BLaER1 treated with 17β-estradiol and CSF1 and Interleukin-3, amounts not matched to agents 10 nM and 100 nM (cell line): ENCODE measurements at regions not wholly inside any gene's neighbourhood (a gene's known extent, or its start where the extent isn't known, plus 50 kb on each side); places are given as distances from the start of the nearest gene placed in this dataset.
A peak's percentile ranks its signal among the peaks of the same experiment; 100 is the strongest.

ENCODE experiments used
- H3K27ac ChIP-seq, 11 experiments: shearing (Covaris generic); formaldehyde crosslinking; 2 replicates each; pipeline ENCODE4 v1.8.1; 2022
- H3K27me3 ChIP-seq, 11 experiments: shearing (Covaris generic); formaldehyde crosslinking; 2 replicates each; pipeline ENCODE4 v1.8.1; 2022
- H3K36me3 ChIP-seq, 11 experiments: shearing (Covaris generic); formaldehyde crosslinking; 2 replicates each; pipeline ENCODE4 v1.8.1; 2022
- H3K4me1 ChIP-seq, 10 experiments: shearing (Covaris generic); formaldehyde crosslinking; 2 replicates each; pipeline ENCODE4 v1.8.1; 2022
- H3K4me2 ChIP-seq, 11 experiments: shearing (Covaris generic); formaldehyde crosslinking; 2 replicates each; pipeline ENCODE4 v1.8.1; 2022
- H3K4me3 ChIP-seq, 10 experiments: shearing (Covaris generic); formaldehyde crosslinking; 2 replicates each; pipeline ENCODE4 v1.8.1; 2022
- H3K9ac ChIP-seq, 11 experiments: shearing (Covaris generic); formaldehyde crosslinking; 2 replicates each; pipeline ENCODE4 v1.8.1; 2022
- H3K9me3 ChIP-seq, 11 experiments: shearing (Covaris generic); formaldehyde crosslinking; replicated peaks in 1 of 11; 2 replicates each; pipeline ENCODE4 v1.8.1; 2022
- H4K20me1 ChIP-seq, 11 experiments: shearing (Covaris generic); formaldehyde crosslinking; 2 replicates each; pipeline ENCODE4 v1.8.1; 2022
- Cebpa-rat ChIP-seq, 11 experiments: shearing (Covaris generic); IDR thresholded peaks; 2 replicates each; pipeline ENCODE4 v1.8.1; 2022

DNA sequence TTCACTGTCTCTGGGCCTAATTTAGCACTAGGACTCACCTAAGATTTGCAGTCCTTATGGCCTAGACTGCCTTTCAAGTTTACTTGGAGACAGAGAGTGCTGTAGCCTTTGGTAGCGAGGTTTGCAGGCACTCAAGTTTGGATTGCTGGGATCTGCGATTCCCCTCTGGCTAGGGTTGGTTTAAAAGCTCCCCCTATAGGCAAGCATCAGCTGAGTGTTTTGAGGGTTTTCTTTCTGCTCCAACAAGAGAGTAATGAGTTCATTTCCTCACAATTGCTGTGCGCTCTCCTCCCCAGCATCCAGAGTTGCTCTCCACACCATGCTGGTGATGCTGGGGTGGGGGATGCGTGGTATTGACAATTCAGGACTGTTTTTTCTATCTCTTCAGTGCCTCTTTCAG is 206.9 kb downstream of the GLUD2 start:
- no peak for TF ChIP-seq Cebpa-rat (IDR thresholded peaks at IDR 0.05)
- Histone ChIP-seq H3K9ac (no peak overlapping the region), H3K4me3 (no peak overlapping the region), H3K27ac (no peak overlapping the region), H3K9me3 (peaks cover 0 to 8% (median 0%) of the 10 kb centered on the region in 11 experiments; a peak in 7 of 22 replicates), H3K27me3 (no peaks in the 10 kb centered on the region), H3K36me3 (no peaks in the 10 kb centered on the region), H3K4me2 (no peak overlapping the region), H4K20me1 (no peaks in the 10 kb centered on the region), H3K4me1 (peaks cover 0 to 4% (median 0%) of the 10 kb centered on the region in 10 experiments; a peak in 1 of 20 replicates)

GRCh38 chrX:121256647-121257046 is 209.2 kb downstream of the GLUD2 start:
- H3K36me3 ChIP-seq: no peaks in the 10 kb centered on the region
- TF ChIP-seq Cebpa-rat (IDR thresholded peaks at IDR 0.05): no peak
- peaks cover 0 to 4% (median 0%) of the 10 kb centered on the region in 10 experiments; a peak in 1 of 20 replicates for H3K4me1 ChIP-seq
- H3K27me3 ChIP-seq: no peaks in the 10 kb centered on the region
- H3K9me3 ChIP-seq: no peaks in the 10 kb centered on the region; a peak in 1 of 22 replicates
- H4K20me1 ChIP-seq: no peaks in the 10 kb centered on the region
- H3K9ac ChIP-seq: no peak overlapping the region
- H3K27ac ChIP-seq: no peak overlapping the region
- H3K4me2 ChIP-seq: no peak overlapping the region
- H3K4me3 ChIP-seq: no peak overlapping the region

DNA sequence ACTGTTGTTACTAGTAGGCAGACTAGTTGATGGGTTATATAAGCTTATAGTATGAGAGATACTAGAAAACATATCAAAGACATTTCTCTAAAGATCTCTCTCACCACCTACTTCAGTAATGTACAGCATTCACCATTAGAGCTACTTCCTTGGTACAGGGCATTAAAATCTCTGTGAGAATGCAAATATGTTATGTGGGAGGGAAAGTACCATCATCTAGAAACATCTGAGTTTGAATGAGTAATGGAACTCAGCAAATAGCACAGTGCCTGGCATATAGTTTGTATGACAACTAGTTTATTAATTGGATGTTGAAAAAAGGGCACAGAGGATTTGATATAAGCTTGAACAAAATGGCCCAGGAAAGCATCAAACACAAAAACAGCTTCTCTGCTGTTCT is 211.1 kb downstream of the GLUD2 start:
- Histone ChIP-seq H3K4me2 (no peak overlapping the region), H4K20me1 (no peaks in the 10 kb centered on the region), H3K4me1 (peaks cover 0 to 4% (median 0%) of the 10 kb centered on the region in 10 experiments; a peak in 1 of 20 replicates), H3K9ac (no peak overlapping the region), H3K27ac (no peak overlapping the region), H3K4me3 (no peak overlapping the region), H3K9me3 (no peaks in the 10 kb centered on the region; a peak in 1 of 22 replicates), H3K27me3 (no peaks in the 10 kb centered on the region), H3K36me3 (no peaks in the 10 kb centered on the region)
- TF ChIP-seq Cebpa-rat (IDR thresholded peaks at IDR 0.05): no peak

DNA sequence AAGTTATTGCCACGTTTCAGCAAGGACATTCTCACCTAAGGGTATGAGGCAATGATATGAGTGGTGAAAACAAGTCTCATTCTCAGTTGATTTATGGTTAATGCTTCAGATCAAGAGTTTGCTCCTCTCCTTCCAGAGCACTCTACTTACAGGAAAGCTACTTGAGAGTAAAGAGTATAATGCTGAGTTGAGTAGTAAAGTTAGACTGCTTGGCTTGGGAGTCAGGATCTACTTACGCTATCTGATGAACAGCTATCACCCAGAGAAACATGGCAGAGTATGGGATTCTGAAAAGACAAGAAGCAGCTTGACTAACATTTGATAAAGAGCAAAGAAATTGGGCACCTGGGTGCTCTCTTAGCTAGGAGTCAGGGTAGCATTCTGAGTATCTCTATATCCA is 211.8 kb downstream of the GLUD2 start:
- Histone ChIP-seq H3K27ac (no peak overlapping the region), H3K9ac (no peak overlapping the region), H3K36me3 (no peaks in the 10 kb centered on the region), H3K4me2 (no peak overlapping the region), H3K4me1 (peaks cover 0 to 4% (median 0%) of the 10 kb centered on the region in 10 experiments; a peak in 1 of 20 replicates), H3K9me3 (no peaks in the 10 kb centered on the region), H3K4me3 (no peak overlapping the region), H4K20me1 (no peaks in the 10 kb centered on the region), H3K27me3 (no peaks in the 10 kb centered on the region)
- TF ChIP-seq Cebpa-rat (IDR thresholded peaks at IDR 0.05): no peak

DNA sequence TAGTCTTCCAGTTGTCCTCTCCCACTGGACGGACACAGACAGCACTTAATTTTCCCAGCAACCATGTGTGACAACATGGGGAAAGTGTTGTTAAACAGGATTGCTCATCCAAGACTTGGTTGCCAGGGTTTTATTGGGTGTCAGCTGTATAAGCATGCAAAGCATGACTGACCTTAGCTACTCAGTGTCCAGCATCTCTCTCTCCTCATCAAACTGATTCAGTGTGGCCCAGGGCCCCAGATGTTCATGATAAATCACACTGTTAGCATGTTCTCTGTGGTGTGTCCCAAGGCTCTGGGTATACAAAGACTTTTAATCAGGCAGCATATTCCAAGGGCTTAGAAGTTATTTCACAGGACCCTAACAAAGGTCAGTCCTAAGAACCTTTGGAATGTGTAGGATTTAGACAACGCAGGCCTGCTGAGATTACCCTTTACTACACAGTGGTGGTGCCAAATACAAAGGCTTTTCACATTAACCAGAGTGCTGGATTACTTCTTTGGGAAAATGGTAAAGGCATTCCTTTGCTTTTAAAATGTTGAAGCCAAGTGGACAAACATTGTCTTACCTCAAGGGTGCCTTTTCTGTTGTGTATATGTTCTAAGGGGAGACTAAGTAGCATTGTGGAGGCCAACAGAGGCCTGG is 213.3 kb downstream of the GLUD2 start:
- Histone ChIP-seq H3K36me3 (no peaks in the 10 kb centered on the region), H3K27ac (no peak overlapping the region), H3K4me1 (peaks cover 0 to 4% (median 0%) of the 10 kb centered on the region in 10 experiments; a peak in 1 of 20 replicates), H3K4me2 (no peak overlapping the region), H3K4me3 (no peak overlapping the region), H3K27me3 (no peaks in the 10 kb centered on the region), H4K20me1 (no peaks in the 10 kb centered on the region), H3K9ac (no peak overlapping the region), H3K9me3 (no peaks in the 10 kb centered on the region)
- TF ChIP-seq Cebpa-rat (IDR thresholded peaks at IDR 0.05): no peak

DNA sequence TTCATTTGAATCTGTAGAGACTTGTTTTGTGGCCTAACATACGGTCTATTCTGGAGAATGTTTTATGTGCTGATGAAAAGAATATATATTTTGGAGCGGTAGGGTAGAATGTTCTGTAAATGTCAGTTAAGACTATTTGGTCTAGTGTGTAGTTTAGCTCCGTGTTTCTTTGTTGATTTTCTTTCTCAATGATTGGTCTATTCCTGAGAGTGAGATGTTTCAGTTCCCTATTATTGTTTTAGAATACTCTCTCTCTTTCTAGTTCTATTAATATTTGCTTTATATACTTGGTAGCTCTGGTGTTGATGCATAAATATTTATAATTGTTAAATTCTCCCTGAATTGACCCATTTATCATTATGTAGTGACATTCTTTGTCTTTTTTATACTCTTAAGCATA is 236.5 kb downstream of the GLUD2 start:
- no peak for TF ChIP-seq Cebpa-rat (IDR thresholded peaks at IDR 0.05)

DNA sequence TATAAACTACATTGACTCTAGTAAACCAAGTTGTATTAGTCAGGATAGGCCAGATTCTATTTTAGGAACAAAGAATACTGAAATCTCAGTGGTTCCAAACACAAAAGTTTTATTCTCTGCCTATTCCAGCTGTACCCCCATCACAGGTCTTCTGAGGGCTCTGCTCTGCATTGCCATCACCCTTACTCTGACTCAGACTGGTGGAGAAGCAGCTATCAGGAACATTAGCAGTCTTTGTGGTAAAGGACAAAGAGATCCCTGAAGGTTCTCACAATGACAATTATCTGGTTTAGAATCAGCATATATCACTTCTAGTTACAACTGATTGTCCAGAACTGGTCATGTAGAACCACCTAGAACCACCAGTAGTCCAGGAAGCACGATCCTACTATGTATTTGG is 251.1 kb downstream of the GLUD2 start:
- Histone ChIP-seq H3K9me3 (no peaks in the 10 kb centered on the region), H3K36me3 (no peaks in the 10 kb centered on the region), H3K4me1 (no peaks in the 10 kb centered on the region), H3K4me3 (no peak overlapping the region), H3K27me3 (no peaks in the 10 kb centered on the region), H3K4me2 (no peak overlapping the region), H4K20me1 (no peaks in the 10 kb centered on the region), H3K27ac (no peak overlapping the region), H3K9ac (no peak overlapping the region)
- TF ChIP-seq Cebpa-rat (IDR thresholded peaks at IDR 0.05): no peak

More for the DNA sequence above, 236.5 kb downstream of the GLUD2 start:
- H3K36me3 ChIP-seq: no peaks in the 10 kb centered on the region
- H3K4me1 ChIP-seq: no peaks in the 10 kb centered on the region
- no peaks in the 10 kb centered on the region for H4K20me1 ChIP-seq
- H3K4me2 ChIP-seq: no peak overlapping the region
- H3K9me3 ChIP-seq: peaks cover 4 to 19% (median 14%) of the 10 kb centered on the region in 11 experiments; a peak in 17 of 22 replicates
- H3K27ac ChIP-seq: no peak overlapping the region
- H3K9ac ChIP-seq: no peak overlapping the region
- H3K27me3 ChIP-seq: no peaks in the 10 kb centered on the region
- H3K4me3 ChIP-seq: no peak overlapping the region

DNA sequence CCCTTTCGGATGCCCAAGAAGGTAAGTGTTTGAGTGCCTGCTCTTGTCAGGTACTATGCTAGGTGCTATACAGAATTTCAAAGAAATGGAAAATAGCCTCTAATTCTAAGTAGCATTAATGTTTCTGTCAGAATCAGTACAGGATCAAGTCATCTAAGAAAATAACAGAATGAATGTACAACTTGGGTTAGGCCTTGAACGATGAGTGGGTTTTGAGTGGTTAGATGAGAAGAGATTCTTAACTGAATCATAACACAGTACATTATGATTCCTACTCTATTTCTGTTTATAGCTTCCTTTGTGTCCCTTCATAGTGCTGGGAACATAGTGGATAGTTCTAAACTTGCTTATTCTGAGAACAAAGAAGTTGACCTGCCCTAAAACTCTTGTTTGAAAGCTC is 253.9 kb downstream of the GLUD2 start:
- Histone ChIP-seq H4K20me1 (no peaks in the 10 kb centered on the region), H3K4me2 (no peak overlapping the region), H3K27me3 (no peaks in the 10 kb centered on the region), H3K4me1 (no peaks in the 10 kb centered on the region), H3K4me3 (no peak overlapping the region), H3K27ac (no peak overlapping the region), H3K36me3 (no peaks in the 10 kb centered on the region), H3K9ac (no peak overlapping the region), H3K9me3 (no peaks in the 10 kb centered on the region)
- TF ChIP-seq Cebpa-rat (IDR thresholded peaks at IDR 0.05): no peak

GRCh38 chrX:121301822-121302221 is 254.4 kb downstream of the GLUD2 start:
- no peak overlapping the region for H3K4me2 ChIP-seq
- no peaks in the 10 kb centered on the region for H4K20me1 ChIP-seq
- H3K27ac ChIP-seq: no peak overlapping the region
- no peak overlapping the region for H3K4me3 ChIP-seq
- no peak for TF ChIP-seq Cebpa-rat (IDR thresholded peaks at IDR 0.05)
- no peak overlapping the region for H3K9ac ChIP-seq
- H3K36me3 ChIP-seq: no peaks in the 10 kb centered on the region
- no peaks in the 10 kb centered on the region for H3K4me1 ChIP-seq
- no peaks in the 10 kb centered on the region for H3K9me3 ChIP-seq
- H3K27me3 ChIP-seq: no peaks in the 10 kb centered on the region

DNA sequence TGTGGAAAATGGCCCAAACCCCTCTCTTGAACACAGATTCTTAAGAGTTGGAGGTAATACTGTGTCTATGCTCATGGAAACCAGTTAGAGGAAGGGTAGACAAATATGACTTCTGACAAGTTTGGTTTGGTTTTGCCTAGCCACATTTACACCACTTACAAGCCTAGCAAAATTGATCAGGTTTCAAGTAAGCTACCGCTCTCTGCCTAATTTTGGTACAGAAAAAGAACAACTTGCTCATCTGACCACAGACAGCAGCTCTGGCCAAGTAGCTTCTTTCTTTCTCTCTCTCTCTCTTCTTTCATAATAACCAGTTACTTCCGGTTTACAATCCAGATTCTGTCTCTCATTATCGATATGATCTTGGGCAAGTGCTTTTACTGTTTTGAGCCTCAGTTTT is 260.0 kb downstream of the GLUD2 start:
- H3K36me3 ChIP-seq: no peaks in the 10 kb centered on the region
- no peaks in the 10 kb centered on the region; a peak in 1 of 22 replicates for H4K20me1 ChIP-seq
- H3K9me3 ChIP-seq: no peaks in the 10 kb centered on the region
- H3K9ac ChIP-seq: no peak overlapping the region
- H3K27ac ChIP-seq: no peak overlapping the region
- peaks cover 0 to 19% (median 0%) of the 10 kb centered on the region in 10 experiments; a peak in 2 of 20 replicates for H3K4me1 ChIP-seq
- TF ChIP-seq Cebpa-rat (IDR thresholded peaks at IDR 0.05): no peak
- peak overlapping the region in 1 of 11 experiments; percentile 4; a peak in 1 of 22 replicates for H3K4me2 ChIP-seq
- H3K27me3 ChIP-seq: no peaks in the 10 kb centered on the region
- H3K4me3 ChIP-seq: no peak overlapping the region
